Hepatocyte (in vitro differentiated cells): ENCODE measurements at regions not wholly inside any gene's neighbourhood (a gene's known extent, or its start where the extent isn't known, plus 50 kb on each side); places are given as distances from the start of the nearest gene placed in this dataset.

ENCODE experiments used
- DNase-seq: peaks from one replicate; pipeline ENCODE4 v3.0.0-alpha.2; 2016; ENCODE audit warnings: low spot score
- H2AFZ ChIP-seq: fragments of 200-600 bp; sonication (generic); 2 replicates; pipeline ENCODE4 v1.6.0; 2016; ENCODE audit warnings: antibody characterized with exemption, mild to moderate bottlenecking
- H3K27ac ChIP-seq: fragments of 200-600 bp; sonication (generic); 2 replicates; pipeline ENCODE4 v1.5.1; 2016; ENCODE audit warnings: mild to moderate bottlenecking
- H3K27me3 ChIP-seq: fragments of 200-600 bp; sonication (generic); 2 replicates; pipeline ENCODE4 v1.6.1; 2016
- H3K36me3 ChIP-seq: fragments of 200-600 bp; sonication (generic); replicated peaks from 2 replicates; pipeline ENCODE4 v1.5.1; 2016; ENCODE audit warnings: low read depth; ENCODE audit not compliant: insufficient read depth
- H3K4me1 ChIP-seq: fragments of 200-600 bp; sonication (generic); 2 replicates; pipeline ENCODE4 v1.5.1; 2016; ENCODE audit warnings: mild to moderate bottlenecking, moderate library complexity; ENCODE audit not compliant: insufficient read depth
- H3K4me2 ChIP-seq: fragments of 200-600 bp; sonication (generic); 2 replicates; pipeline ENCODE4 v1.6.0; 2016
- H3K4me3 ChIP-seq: fragments of 200-600 bp; sonication (generic); 2 replicates; pipeline ENCODE4 v1.5.1; 2016; ENCODE audit warnings: mild to moderate bottlenecking
- H3K79me2 ChIP-seq: fragments of 200-600 bp; sonication (generic); 2 replicates; pipeline ENCODE4 v1.6.0; 2017; ENCODE audit warnings: mild to moderate bottlenecking
- H3K9me2 ChIP-seq: fragments of 200-600 bp; sonication (generic); replicated peaks from 2 replicates; pipeline ENCODE4 v1.6.0; 2017; ENCODE audit warnings: mild to moderate bottlenecking; ENCODE audit not compliant: insufficient read depth
- H3K9me3 ChIP-seq: fragments of 200-600 bp; sonication (generic); 2 replicates; pipeline ENCODE4 v1.5.1; 2016; ENCODE audit warnings: low read depth, mild to moderate bottlenecking
- H4K20me1 ChIP-seq: fragments of 200-600 bp; sonication (generic); 2 replicates; pipeline ENCODE4 v1.6.0; 2016; ENCODE audit warnings: mild to moderate bottlenecking; ENCODE audit not compliant: insufficient read depth, poor library complexity, severe bottlenecking
- EZH2 ChIP-seq: fragments of 200-600 bp; sonication (generic); IDR thresholded peaks from 2 replicates; pipeline ENCODE4 v1.6.1; 2016; ENCODE audit warnings: antibody characterized with exemption, mild to moderate bottlenecking, borderline replicate concordance
- EZH2phosphoT487 ChIP-seq: fragments of 200-600 bp; sonication (generic); IDR thresholded peaks from one replicate; pipeline ENCODE4 v1.6.1; 2018; ENCODE audit warnings: antibody characterized with exemption, mild to moderate bottlenecking, low read depth, moderate library complexity; ENCODE audit not compliant: unreplicated experiment, severe bottlenecking
- WGBS: methylation state at CpG from one replicate; pipeline ENCODE4 v1.1.6; 2016; ENCODE audit warnings: low lambda C conversion rate; ENCODE audit errors: missing lambda C conversion rate; 5-methylcytosine and 5-hydroxymethylcytosine counted together
- TF ChIP-seq, protein P1 (sequence below): fragments of 200-600 bp; sonication (generic); IDR thresholded peaks from 2 replicates; pipeline ENCODE4 v1.5.1; 2016; ENCODE audit warnings: antibody characterized with exemption, mild to moderate bottlenecking; ENCODE audit not compliant: poor library complexity

GRCh38 chr18:78127041-78127440 is 852.6 kb upstream of the SALL3 start:
- no peaks in the 10 kb centered on the region for H3K9me2 ChIP-seq
- 87% methylated on average over 20 of the region's 20 CpGs for WGBS
- no peaks in the 10 kb centered on the region for H3K27me3 ChIP-seq

GRCh38 chr18:78128004-78128403 is 851.6 kb upstream of the SALL3 start:
- H3K4me1 ChIP-seq = peaks cover 5% of the 10 kb centered on the region
- no peaks in the 10 kb centered on the region for H3K9me3 ChIP-seq
- H3K4me2 ChIP-seq = no peak overlapping the region
- H3K4me3 ChIP-seq = no peak overlapping the region
- TF ChIP-seq EZH2phosphoT487 (no peak), EZH2 (no peak)
- TF ChIP-seq, protein P1, sequence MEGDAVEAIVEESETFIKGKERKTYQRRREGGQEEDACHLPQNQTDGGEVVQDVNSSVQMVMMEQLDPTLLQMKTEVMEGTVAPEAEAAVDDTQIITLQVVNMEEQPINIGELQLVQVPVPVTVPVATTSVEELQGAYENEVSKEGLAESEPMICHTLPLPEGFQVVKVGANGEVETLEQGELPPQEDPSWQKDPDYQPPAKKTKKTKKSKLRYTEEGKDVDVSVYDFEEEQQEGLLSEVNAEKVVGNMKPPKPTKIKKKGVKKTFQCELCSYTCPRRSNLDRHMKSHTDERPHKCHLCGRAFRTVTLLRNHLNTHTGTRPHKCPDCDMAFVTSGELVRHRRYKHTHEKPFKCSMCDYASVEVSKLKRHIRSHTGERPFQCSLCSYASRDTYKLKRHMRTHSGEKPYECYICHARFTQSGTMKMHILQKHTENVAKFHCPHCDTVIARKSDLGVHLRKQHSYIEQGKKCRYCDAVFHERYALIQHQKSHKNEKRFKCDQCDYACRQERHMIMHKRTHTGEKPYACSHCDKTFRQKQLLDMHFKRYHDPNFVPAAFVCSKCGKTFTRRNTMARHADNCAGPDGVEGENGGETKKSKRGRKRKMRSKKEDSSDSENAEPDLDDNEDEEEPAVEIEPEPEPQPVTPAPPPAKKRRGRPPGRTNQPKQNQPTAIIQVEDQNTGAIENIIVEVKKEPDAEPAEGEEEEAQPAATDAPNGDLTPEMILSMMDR = no peak
- no peaks in the 10 kb centered on the region for H3K79me2 ChIP-seq
- H3K36me3 ChIP-seq = no peaks in the 10 kb centered on the region
- H3K27ac ChIP-seq = no peak overlapping the region
- H4K20me1 ChIP-seq = no peaks in the 10 kb centered on the region
- DNase-seq = no peak
- H2AFZ ChIP-seq = no peak overlapping the region
- 96% methylated on average over 8 of the region's 8 CpGs for WGBS
- H3K9me2 ChIP-seq = no peaks in the 10 kb centered on the region
- no peaks in the 10 kb centered on the region for H3K27me3 ChIP-seq

More at GRCh38 chr18:78127041-78127440, 852.6 kb upstream of the SALL3 start:
- Histone ChIP-seq H3K36me3 (no peaks in the 10 kb centered on the region), H3K79me2 (no peaks in the 10 kb centered on the region), H3K4me1 (peaks cover 5% of the 10 kb centered on the region), H3K4me2 (peak overlapping the region; percentile 60), H3K4me3 (no peak overlapping the region), H3K27ac (no peak overlapping the region), H3K9me3 (no peaks in the 10 kb centered on the region), H2AFZ (no peak overlapping the region), H4K20me1 (no peaks in the 10 kb centered on the region)
- DNase-seq = no peak
- TF ChIP-seq, protein P1 = no peak
- no peak for TF ChIP-seq EZH2phosphoT487

- no peaks in the 10 kb centered on the region for H3K36me3 ChIP-seq
- DNase-seq = no peak
- H3K4me2 ChIP-seq = no peak overlapping the region
- no peaks in the 10 kb centered on the region for H3K79me2 ChIP-seq
- H2AFZ ChIP-seq = no peak overlapping the region
- TF ChIP-seq EZH2phosphoT487 (no peak), EZH2 (no peak)
- TF ChIP-seq, protein P1 = no peak
- H4K20me1 ChIP-seq = no peaks in the 10 kb centered on the region
- no peak overlapping the region for H3K4me3 ChIP-seq
- H3K27me3 ChIP-seq = no peaks in the 10 kb centered on the region
- H3K4me1 ChIP-seq = peaks cover 5% of the 10 kb centered on the region
- no peaks in the 10 kb centered on the region for H3K9me2 ChIP-seq
- no peak overlapping the region for H3K27ac ChIP-seq
- whole genome bisulfite sequencing = 90% methylated on average over 8 of the region's 8 CpGs
- no peaks in the 10 kb centered on the region for H3K9me3 ChIP-seq
Observed at GRCh38 chr18:78129260-78129659, 850.4 kb upstream of the SALL3 start.
